Smooth muscle cell (in vitro differentiated cells): ENCODE measurements at regions not wholly inside any gene's neighbourhood (a gene's known extent, or its start where the extent isn't known, plus 50 kb on each side); places are given as distances from the start of the nearest gene placed in this dataset.

Experiments
- DNase-seq: peaks from one replicate; lab custom pipeline; 2025; ENCODE audit not compliant: unreplicated experiment; lab: John Stamatoyannopoulos, UW
- H2AFZ ChIP-seq: fragments of 200-600 bp; sonication (generic); 2 replicates; pipeline ENCODE4 v1.6.0; 2016; ENCODE audit warnings: antibody characterized with exemption, low read depth, mild to moderate bottlenecking
- H3F3A ChIP-seq: fragments of 200-600 bp; sonication (generic); 2 replicates; pipeline ENCODE4 v1.6.0; 2017; ENCODE audit warnings: antibody characterized with exemption, low read depth
- H3K27ac ChIP-seq: fragments of 200-600 bp; sonication (generic); 2 replicates; pipeline ENCODE4 v1.5.1; 2016; ENCODE audit warnings: low read depth, mild to moderate bottlenecking
- H3K27me3 ChIP-seq: fragments of 200-600 bp; sonication (generic); 2 replicates; pipeline ENCODE4 v1.6.1; 2016; ENCODE audit warnings: low read depth, mild to moderate bottlenecking
- H3K36me3 ChIP-seq: fragments of 200-600 bp; sonication (generic); 2 replicates; pipeline ENCODE4 v1.5.1; 2016; ENCODE audit warnings: low read depth
- H3K4me1 ChIP-seq: fragments of 200-600 bp; sonication (generic); 2 replicates; pipeline ENCODE4 v1.5.1; 2016; ENCODE audit warnings: low read depth
- H3K4me2 ChIP-seq: fragments of 200-600 bp; sonication (generic); 2 replicates; pipeline ENCODE4 v1.6.0; 2016; ENCODE audit warnings: mild to moderate bottlenecking
- H3K4me3 ChIP-seq: fragments of 200-600 bp; sonication (generic); 2 replicates; pipeline ENCODE4 v1.5.1; 2016; ENCODE audit warnings: mild to moderate bottlenecking
- H3K79me2 ChIP-seq: fragments of 200-600 bp; sonication (generic); 2 replicates; pipeline ENCODE4 v1.6.0; 2016; ENCODE audit warnings: low read depth, mild to moderate bottlenecking
- H3K9ac ChIP-seq: fragments of 200-600 bp; sonication (generic); 2 replicates; pipeline ENCODE4 v1.6.0; 2016; ENCODE audit warnings: low read depth
- H3K9me3 ChIP-seq: fragments of 200-600 bp; sonication (generic); replicated peaks from 2 replicates; pipeline ENCODE4 v1.5.1; 2016; ENCODE audit warnings: low read depth
- H4K20me1 ChIP-seq: fragments of 200-600 bp; sonication (generic); 2 replicates; pipeline ENCODE4 v1.6.0; 2016; ENCODE audit warnings: low read depth
- WGBS: methylation state at CpG from one replicate; pipeline ENCODE4 v1.1.7; 2016; ENCODE audit warnings: low lambda C conversion rate; 5-methylcytosine and 5-hydroxymethylcytosine counted together
- TF ChIP-seq, protein P1 (sequence below): fragments of 200-600 bp; sonication (generic); IDR thresholded peaks from 2 replicates; pipeline ENCODE4 v1.5.1; 2017; ENCODE audit warnings: borderline replicate concordance, mild to moderate bottlenecking, antibody characterized with exemption; ENCODE audit not compliant: insufficient read depth, poor library complexity, severe bottlenecking

DNA sequence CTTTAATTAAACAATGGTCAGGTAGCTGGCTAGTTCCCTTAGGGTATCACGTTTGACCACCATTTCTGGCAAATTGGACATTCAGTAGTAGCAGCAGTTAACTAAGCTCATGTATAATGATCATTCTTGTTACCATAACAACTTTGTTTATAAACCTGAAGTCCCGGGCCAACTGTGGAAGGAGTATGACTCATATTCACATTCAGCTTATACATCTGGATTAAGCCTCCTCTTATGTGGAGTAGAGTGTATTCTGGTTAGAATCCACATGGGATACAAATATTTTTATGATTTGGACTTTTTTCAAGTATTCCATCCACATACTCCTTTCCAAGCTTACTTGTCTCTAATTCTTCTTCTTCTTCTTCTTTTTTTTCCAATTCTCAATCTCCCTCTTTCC is 70.3 kb upstream of the ZSWIM2 start:
- TF ChIP-seq, protein P1, sequence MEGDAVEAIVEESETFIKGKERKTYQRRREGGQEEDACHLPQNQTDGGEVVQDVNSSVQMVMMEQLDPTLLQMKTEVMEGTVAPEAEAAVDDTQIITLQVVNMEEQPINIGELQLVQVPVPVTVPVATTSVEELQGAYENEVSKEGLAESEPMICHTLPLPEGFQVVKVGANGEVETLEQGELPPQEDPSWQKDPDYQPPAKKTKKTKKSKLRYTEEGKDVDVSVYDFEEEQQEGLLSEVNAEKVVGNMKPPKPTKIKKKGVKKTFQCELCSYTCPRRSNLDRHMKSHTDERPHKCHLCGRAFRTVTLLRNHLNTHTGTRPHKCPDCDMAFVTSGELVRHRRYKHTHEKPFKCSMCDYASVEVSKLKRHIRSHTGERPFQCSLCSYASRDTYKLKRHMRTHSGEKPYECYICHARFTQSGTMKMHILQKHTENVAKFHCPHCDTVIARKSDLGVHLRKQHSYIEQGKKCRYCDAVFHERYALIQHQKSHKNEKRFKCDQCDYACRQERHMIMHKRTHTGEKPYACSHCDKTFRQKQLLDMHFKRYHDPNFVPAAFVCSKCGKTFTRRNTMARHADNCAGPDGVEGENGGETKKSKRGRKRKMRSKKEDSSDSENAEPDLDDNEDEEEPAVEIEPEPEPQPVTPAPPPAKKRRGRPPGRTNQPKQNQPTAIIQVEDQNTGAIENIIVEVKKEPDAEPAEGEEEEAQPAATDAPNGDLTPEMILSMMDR: no peak
- Histone ChIP-seq H3K4me2 (peak overlapping the region; percentile 13), H4K20me1 (no peaks in the 10 kb centered on the region), H3K9ac (peak overlapping the region; percentile 55), H3K27me3 (no peaks in the 10 kb centered on the region), H2AFZ (no peak overlapping the region), H3K79me2 (no peaks in the 10 kb centered on the region), H3F3A (no peaks in the 10 kb centered on the region), H3K27ac (peak overlapping the region; percentile 65), H3K4me3 (no peak overlapping the region), H3K9me3 (no peaks in the 10 kb centered on the region), H3K36me3 (no peaks in the 10 kb centered on the region), H3K4me1 (no peaks in the 10 kb centered on the region)
- no peak for DNase-seq
- WGBS: 27% methylated on average over 2 of the region's 2 CpGs

GRCh38 chr2:186918495-186918894 is 69.5 kb upstream of the ZSWIM2 start:
- peak overlapping the region; percentile 55 for H3K9ac ChIP-seq
- TF ChIP-seq, protein P1: no peak
- no peak overlapping the region for H3K4me3 ChIP-seq
- WGBS: 86% methylated on average over 3 of the region's 3 CpGs
- H2AFZ ChIP-seq: no peak overlapping the region
- no peak overlapping the region for H3K4me2 ChIP-seq
- no peaks in the 10 kb centered on the region for H3K36me3 ChIP-seq
- H3K27me3 ChIP-seq: no peaks in the 10 kb centered on the region
- no peaks in the 10 kb centered on the region for H3K79me2 ChIP-seq
- H3F3A ChIP-seq: no peaks in the 10 kb centered on the region
- H3K9me3 ChIP-seq: no peaks in the 10 kb centered on the region
- no peaks in the 10 kb centered on the region for H4K20me1 ChIP-seq
- H3K4me1 ChIP-seq: no peaks in the 10 kb centered on the region
- no peak for DNase-seq
- peak overlapping the region; percentile 65 for H3K27ac ChIP-seq

DNA sequence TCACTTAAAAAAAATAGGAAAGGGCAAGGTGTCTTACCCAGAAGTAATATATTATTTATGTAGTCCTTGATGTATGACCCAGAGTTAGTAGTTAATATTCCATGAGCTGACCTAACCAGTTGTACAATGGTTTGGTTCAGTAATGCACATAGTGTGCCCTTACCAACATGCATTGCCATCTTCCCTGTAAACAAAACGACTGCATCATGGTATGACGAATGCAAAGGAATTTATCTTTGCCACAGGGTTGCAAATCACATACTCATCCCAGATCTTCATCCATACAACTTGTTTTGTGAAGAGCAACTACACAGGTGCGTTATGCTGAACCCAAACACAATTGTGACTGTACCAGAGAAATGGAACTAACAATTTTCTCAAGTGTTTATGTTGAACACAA is 68.9 kb upstream of the ZSWIM2 start:
- no peak for DNase-seq
- H3F3A ChIP-seq: no peaks in the 10 kb centered on the region
- no peaks in the 10 kb centered on the region for H3K27me3 ChIP-seq
- no peak overlapping the region for H3K4me2 ChIP-seq
- H3K27ac ChIP-seq: no peak overlapping the region
- H3K9ac ChIP-seq: no peak overlapping the region
- no peaks in the 10 kb centered on the region for H3K79me2 ChIP-seq
- no peaks in the 10 kb centered on the region for H3K4me1 ChIP-seq
- H3K36me3 ChIP-seq: no peaks in the 10 kb centered on the region
- H2AFZ ChIP-seq: no peak overlapping the region
- 73% methylated on average over 3 of the region's 3 CpGs for WGBS
- H3K9me3 ChIP-seq: no peaks in the 10 kb centered on the region
- TF ChIP-seq, protein P1: no peak
- H4K20me1 ChIP-seq: no peaks in the 10 kb centered on the region
- no peak overlapping the region for H3K4me3 ChIP-seq

DNA sequence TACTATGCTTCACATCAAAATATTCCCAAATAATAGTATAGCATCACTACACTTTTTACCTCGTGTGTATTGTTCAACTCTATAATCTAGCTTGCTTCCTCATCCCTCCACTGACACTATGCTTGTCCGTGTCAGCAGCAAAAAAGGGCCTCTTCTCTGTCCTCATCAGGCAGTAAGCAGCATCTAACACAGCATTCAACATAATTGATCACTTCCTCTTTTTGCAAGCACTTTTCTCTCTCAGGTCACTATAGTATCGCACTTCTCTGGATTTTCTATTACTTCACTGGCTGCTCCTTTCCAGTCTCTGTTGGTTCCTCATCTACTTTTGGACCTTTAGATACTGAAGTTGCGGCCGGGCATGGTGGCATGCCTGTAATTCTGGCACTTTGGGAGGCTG is 64.9 kb upstream of the ZSWIM2 start:
- H3K27me3 ChIP-seq: no peaks in the 10 kb centered on the region
- no peaks in the 10 kb centered on the region for H3F3A ChIP-seq
- no peaks in the 10 kb centered on the region for H3K9me3 ChIP-seq
- H3K9ac ChIP-seq: no peak overlapping the region
- H3K4me2 ChIP-seq: no peak overlapping the region
- no peak overlapping the region for H2AFZ ChIP-seq
- H3K4me3 ChIP-seq: no peak overlapping the region
- no peaks in the 10 kb centered on the region for H3K79me2 ChIP-seq
- H3K27ac ChIP-seq: no peak overlapping the region
- H4K20me1 ChIP-seq: no peaks in the 10 kb centered on the region
- TF ChIP-seq, protein P1: no peak
- DNase-seq: no peak
- no peaks in the 10 kb centered on the region for H3K36me3 ChIP-seq
- no peaks in the 10 kb centered on the region for H3K4me1 ChIP-seq
- WGBS: 83% methylated on average over 5 of the region's 5 CpGs
